Breast epithelium (tissue), 3 donors: ENCODE measurements at regions not wholly inside any gene's neighbourhood (a gene's known extent, or its start where the extent isn't known, plus 50 kb on each side); places are given as distances from the start of the nearest gene placed in this dataset.

Source experiments
- CTCF ChIP-seq, 3 donors: fragments of 450-650 bp; IDR thresholded peaks; one replicate each; pipeline ENCODE4 v1.5.1; 2016 to 2017; ENCODE audit warnings: antibody characterized with exemption in 3 of 3, mild to moderate bottlenecking in 3 of 3, moderate library complexity in 3 of 3
- POLR2AphosphoS5 ChIP-seq, 3 donors: sonication (generic); formaldehyde crosslinking; IDR thresholded peaks; one replicate each; pipeline ENCODE4 v1.6.1; 2017; ENCODE audit warnings: antibody characterized with exemption in 3 of 3

GRCh38 chr5:173675287-173675996 is 59.0 kb upstream of the BOD1 start:
- TF ChIP-seq CTCF (IDR thresholded peaks at IDR 0.05) (no peak), POLR2AphosphoS5 (IDR thresholded peaks at IDR 0.05) (no peak)
